ENCODE measurements at regions not wholly inside any gene's neighbourhood (a gene's known extent, or its start where the extent isn't known, plus 50 kb on each side); places are given as distances from the start of the nearest gene placed in this dataset.

GRCh38 chr1:170226767-170227166, 81.0 kb downstream of the NTMT2 start:
- TF ChIP-seq POLR2A (IDR thresholded peaks at IDR 0.05; ENCODE audit: low read length) = no peak
- TF ChIP-seq GATA1 (IDR thresholded peaks at IDR 0.05; ENCODE audit: low read depth, low read length) = no peak

Data from erythroblast (primary cell).